AG10803 (cell line): ENCODE measurements at regions not wholly inside any gene's neighbourhood (a gene's known extent, or its start where the extent isn't known, plus 50 kb on each side); places are given as distances from the start of the nearest gene placed in this dataset.
A peak's percentile ranks its signal among the peaks of the same experiment; 100 is the strongest.

ENCODE experiments used
- DNase-seq: peaks from one replicate; pipeline ENCODE4 v3.0.0; 2010; ENCODE audit warnings: low read depth
- H3K4me3 ChIP-seq: 2 replicates; pipeline ENCODE4 v1.5.1; 2011; ENCODE audit warnings: mild to moderate bottlenecking, low read length, control low read depth
- TF ChIP-seq, protein P1 (sequence below): conservative IDR thresholded peaks from 2 replicates; pipeline ENCODE4 v1.5.1; 2011; ENCODE audit warnings: mild to moderate bottlenecking, low read length, control low read depth, inconsistent platforms

DNA sequence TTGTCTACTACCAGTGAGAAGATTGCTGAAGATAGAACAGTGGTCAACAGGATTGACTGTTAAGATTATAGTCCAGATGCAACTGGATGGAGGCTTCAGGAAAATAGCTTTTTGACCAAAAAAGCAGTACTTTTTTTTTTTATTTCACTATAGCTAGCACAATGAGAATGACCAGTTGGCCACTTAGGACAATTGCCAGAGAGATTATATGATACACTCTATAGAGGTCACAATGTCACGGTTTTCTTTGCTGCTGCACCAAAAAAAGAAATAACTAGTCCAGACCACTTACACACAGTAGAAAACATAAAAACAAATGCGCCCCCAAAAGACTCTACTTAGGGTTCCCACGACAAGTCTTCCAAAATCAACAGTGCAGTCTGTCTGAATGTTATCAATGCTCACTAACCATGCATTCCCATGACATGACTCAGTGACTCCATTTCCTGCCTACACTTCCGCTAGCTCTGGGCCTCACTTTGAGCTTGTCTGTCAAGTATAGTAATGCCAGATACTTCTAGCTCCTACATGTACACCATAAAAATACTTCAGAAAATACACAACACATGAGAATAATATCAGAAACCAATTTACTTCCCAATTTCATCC, 209.1 kb upstream of the STARD13 start:
- DNase-seq = peak; percentile 77
- no peak overlapping the region for H3K4me3 ChIP-seq
- TF ChIP-seq, protein P1, sequence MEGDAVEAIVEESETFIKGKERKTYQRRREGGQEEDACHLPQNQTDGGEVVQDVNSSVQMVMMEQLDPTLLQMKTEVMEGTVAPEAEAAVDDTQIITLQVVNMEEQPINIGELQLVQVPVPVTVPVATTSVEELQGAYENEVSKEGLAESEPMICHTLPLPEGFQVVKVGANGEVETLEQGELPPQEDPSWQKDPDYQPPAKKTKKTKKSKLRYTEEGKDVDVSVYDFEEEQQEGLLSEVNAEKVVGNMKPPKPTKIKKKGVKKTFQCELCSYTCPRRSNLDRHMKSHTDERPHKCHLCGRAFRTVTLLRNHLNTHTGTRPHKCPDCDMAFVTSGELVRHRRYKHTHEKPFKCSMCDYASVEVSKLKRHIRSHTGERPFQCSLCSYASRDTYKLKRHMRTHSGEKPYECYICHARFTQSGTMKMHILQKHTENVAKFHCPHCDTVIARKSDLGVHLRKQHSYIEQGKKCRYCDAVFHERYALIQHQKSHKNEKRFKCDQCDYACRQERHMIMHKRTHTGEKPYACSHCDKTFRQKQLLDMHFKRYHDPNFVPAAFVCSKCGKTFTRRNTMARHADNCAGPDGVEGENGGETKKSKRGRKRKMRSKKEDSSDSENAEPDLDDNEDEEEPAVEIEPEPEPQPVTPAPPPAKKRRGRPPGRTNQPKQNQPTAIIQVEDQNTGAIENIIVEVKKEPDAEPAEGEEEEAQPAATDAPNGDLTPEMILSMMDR = no peak

DNA sequence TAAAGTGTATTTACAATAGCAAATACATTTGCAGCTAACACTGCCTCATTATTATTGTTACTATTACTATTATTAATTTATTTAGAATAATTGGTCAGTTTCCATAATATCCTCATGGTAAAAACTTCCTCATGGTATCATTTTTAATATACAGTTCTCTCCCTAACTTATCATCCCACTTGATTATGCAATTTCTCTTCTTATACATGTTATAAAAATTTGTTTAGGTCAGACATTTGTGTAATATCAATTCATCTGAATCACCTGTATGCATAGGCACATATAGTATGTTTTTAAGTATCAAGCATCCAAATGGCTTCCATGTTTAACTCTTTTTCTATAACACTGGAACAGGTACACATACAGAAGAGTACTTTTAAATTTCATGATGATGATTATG, 210.8 kb upstream of the STARD13 start:
- no peak for DNase-seq
- no peak overlapping the region for H3K4me3 ChIP-seq
- TF ChIP-seq, protein P1 = no peak

DNA sequence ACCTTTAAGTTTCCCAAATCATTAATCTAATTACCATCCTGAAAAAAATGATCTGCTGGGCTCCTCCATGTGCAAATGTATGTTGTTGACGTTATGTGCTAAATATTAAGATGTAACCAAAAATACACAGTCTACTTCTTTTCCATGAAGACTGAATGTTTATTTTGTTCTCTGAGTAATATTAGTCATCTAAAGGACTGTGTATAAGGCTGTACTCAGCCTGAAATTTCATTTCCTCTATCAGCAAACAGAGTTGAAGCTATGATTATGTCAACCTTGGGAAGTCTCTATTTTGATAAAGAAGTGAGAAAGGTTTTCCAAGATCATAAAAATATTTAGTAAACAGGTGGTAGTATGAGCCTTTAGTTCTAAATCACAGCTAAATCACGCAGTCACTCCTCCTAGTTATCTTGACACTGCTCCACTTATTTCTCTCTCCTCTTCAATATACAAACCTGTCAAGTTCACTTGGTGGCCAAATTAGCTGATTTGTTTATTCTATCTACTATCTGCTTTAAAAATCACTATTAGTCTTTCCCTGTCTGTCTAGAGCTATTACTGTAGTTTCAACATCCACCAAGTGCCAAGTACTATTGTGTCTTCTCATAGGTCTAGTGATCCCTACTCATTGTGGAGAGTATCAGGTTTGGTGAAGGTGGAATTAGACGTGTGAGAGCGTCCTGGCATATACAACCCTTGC, 211.7 kb upstream of the STARD13 start:
- TF ChIP-seq, protein P1 = no peak
- H3K4me3 ChIP-seq = no peak overlapping the region
- no peak for DNase-seq

DNA sequence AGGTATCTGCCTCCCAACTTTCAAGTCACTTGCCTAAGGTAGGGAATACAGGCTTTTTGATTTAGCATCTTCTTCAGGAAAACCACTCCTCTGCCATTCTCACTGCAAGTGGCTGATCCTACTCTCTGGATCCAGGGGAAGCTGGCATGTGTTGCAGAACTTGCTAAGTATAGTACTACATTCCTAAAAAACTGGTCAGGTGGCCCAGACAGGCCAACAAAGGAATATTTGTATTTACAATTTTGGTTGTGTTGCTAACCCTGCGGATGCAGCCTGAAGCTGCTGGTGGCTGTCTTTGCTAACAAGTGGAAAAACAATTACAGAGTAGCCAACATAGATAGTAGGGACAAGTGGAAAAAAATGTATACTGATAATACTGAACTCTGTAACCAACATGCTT, 222.5 kb upstream of the STARD13 start:
- DNase-seq = no peak
- no peak overlapping the region for H3K4me3 ChIP-seq
- TF ChIP-seq, protein P1 = no peak

DNA sequence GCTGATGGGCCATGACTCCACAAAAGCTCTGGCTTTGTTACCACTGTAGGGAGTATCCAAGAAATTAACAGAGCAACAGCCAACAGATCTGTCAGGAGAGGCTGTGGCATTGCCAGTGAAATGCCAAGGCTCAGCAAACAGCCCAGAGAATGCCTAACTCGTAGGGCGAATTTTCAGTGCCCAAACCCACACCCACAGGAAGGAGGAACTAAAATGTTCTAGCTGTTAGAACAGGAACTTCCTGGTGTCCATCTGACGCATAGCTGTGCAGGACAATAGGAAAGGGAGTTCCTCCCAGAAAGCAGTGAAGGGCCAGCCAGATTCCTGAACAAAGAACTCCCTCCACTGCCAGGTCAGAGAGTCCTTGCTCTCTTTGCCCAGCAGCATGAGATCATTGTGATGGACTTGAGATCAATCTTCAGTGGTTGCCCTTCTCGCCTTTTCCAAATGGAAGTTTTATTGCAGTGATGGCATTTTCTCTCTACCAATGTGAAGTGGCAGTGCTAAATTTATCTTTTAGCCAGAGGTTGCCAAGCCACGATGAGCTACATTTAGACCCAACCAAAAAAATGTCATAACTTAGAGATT, 224.2 kb upstream of the STARD13 start:
- H3K4me3 ChIP-seq = no peak overlapping the region
- peak; percentile 81 for DNase-seq
- TF ChIP-seq, protein P1 = no peak

DNA sequence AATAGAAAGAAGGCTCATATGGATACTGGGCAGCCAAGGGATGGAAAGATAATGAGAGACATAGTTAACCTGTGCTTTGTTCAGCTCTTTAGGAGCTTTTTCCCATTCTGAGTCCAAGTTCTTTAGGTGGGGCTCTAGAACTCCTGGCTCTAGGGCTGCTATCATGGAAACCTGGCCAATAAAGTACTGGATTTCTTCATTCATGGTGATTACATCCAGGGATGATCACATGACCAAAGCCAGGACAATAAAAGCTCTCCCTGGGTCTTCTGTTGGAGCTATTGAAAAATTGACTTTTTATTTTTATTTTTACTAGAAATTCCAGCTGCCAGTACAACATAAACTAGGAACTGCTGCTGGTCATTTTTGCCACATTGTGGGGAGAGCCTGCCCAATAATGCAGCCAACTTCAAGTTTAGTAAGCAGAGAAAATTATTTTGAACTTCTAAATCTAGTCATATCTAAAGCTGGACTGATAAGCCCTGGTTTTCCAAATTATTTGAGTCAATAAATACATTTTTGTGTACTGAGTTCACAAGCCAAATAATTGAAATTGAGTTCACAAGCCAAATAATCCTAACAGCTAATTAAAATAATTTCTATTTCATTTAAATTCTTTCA, 224.9 kb upstream of the STARD13 start:
- peak; percentile 21 for DNase-seq
- no peak overlapping the region for H3K4me3 ChIP-seq
- TF ChIP-seq, protein P1 = no peak
